Neuronal stem cell (in vitro differentiated cells): ENCODE measurements at regions not wholly inside any gene's neighbourhood (a gene's known extent, or its start where the extent isn't known, plus 50 kb on each side); places are given as distances from the start of the nearest gene placed in this dataset.

ENCODE experiments used
- DNase-seq: peaks from one replicate; pipeline ENCODE4 v3.0.0-alpha.2; 2013; ENCODE audit warnings: low spot score
- H2AFZ ChIP-seq: one replicate; pipeline ENCODE4 v1.6.1; 2013; ENCODE audit warnings: mild to moderate bottlenecking, low read length, inconsistent platforms
- H2AK5ac ChIP-seq: 2 replicates; pipeline ENCODE4 v1.6.1; 2013; ENCODE audit warnings: low read depth, mild to moderate bottlenecking, inconsistent platforms, low read length, moderate library complexity, mixed read lengths
- H2BK120ac ChIP-seq: 2 replicates; pipeline ENCODE4 v1.6.1; 2013; ENCODE audit warnings: low read depth, mild to moderate bottlenecking, inconsistent platforms, low read length, moderate library complexity, mixed read lengths
- H2BK12ac ChIP-seq: one replicate; pipeline ENCODE4 v1.6.1; 2013; ENCODE audit warnings: low read length, inconsistent platforms
- H2BK15ac ChIP-seq: 2 replicates; pipeline ENCODE4 v1.6.1; 2013; ENCODE audit warnings: mild to moderate bottlenecking, low read length, inconsistent platforms, mixed read lengths
- H2BK5ac ChIP-seq: one replicate; pipeline ENCODE4 v1.6.1; 2013; ENCODE audit warnings: inconsistent platforms, mild to moderate bottlenecking, low read length, moderate library complexity
- H3K14ac ChIP-seq: one replicate; pipeline ENCODE4 v1.6.1; 2013; ENCODE audit warnings: low read length, inconsistent platforms
- H3K18ac ChIP-seq: 2 replicates; pipeline ENCODE4 v1.6.1; 2013; ENCODE audit warnings: low read length, inconsistent platforms
- H3K23ac ChIP-seq: 2 replicates; pipeline ENCODE4 v1.6.1; 2013; ENCODE audit warnings: low read depth, mild to moderate bottlenecking, mixed read lengths, low read length, inconsistent platforms; ENCODE audit not compliant: poor library complexity
- H3K27ac ChIP-seq: replicated peaks from 3 replicates; pipeline ENCODE4 v1.5.1; 2013; ENCODE audit warnings: low read length, inconsistent platforms
- H3K27me3 ChIP-seq, 3 experiments: 2 replicates each; pipeline ENCODE4 v1.6.1; 2013; ENCODE audit warnings: low read length in 3 of 3, mild to moderate bottlenecking in 2 of 3, inconsistent platforms in 1 of 3, low read depth in 1 of 3, mixed read lengths in 1 of 3, moderate library complexity in 1 of 3; ENCODE audit not compliant: control insufficient read depth in 3 of 3, insufficient read depth in 3 of 3
- H3K36me3 ChIP-seq, 2 donors: replicated peaks in 1 of 2; 2 replicates each; pipeline ENCODE4 v1.6.1; 2013; ENCODE audit warnings: low read length in 2 of 2; ENCODE audit not compliant: control insufficient read depth in 2 of 2, insufficient read depth in 2 of 2
- H3K4ac ChIP-seq: 2 replicates; pipeline ENCODE4 v1.6.1; 2013; ENCODE audit warnings: inconsistent platforms, mild to moderate bottlenecking, low read length, moderate library complexity
- H3K4me1 ChIP-seq, 2 donors: 1 replicate in 1 of 2; 2 replicates in 1 of 2; pipeline ENCODE4 v1.6.1; 2013; ENCODE audit warnings: low read length in 2 of 2, low read depth in 1 of 2; ENCODE audit not compliant: control insufficient read depth in 2 of 2, insufficient read depth in 1 of 2
- H3K4me2 ChIP-seq: one replicate; pipeline ENCODE4 v1.6.1; 2013; ENCODE audit warnings: mild to moderate bottlenecking, low read length, inconsistent platforms; ENCODE audit not compliant: insufficient read depth, poor library complexity, severe bottlenecking
- H3K4me3 ChIP-seq, 2 donors: 2 replicates each; pipeline ENCODE4 v1.5.1; 2013; ENCODE audit warnings: low read length in 2 of 2, mild to moderate bottlenecking in 2 of 2, inconsistent platforms in 1 of 2, moderate library complexity in 1 of 2
- H3K79me1 ChIP-seq: one replicate; pipeline ENCODE4 v1.6.1; 2013; ENCODE audit warnings: low read depth, mild to moderate bottlenecking, inconsistent platforms, low read length, moderate library complexity
- H3K9ac ChIP-seq: one replicate; pipeline ENCODE4 v1.6.1; 2013; ENCODE audit warnings: mild to moderate bottlenecking, low read depth, low read length, inconsistent platforms; ENCODE audit not compliant: poor library complexity
- H3K9me3 ChIP-seq, 2 donors: replicated peaks in 1 of 2; 2 replicates each; pipeline versions ENCODE3 to v1.6.1; 2013; ENCODE audit warnings: low read length in 2 of 2, mild to moderate bottlenecking in 2 of 2, inconsistent platforms in 1 of 2, low read depth in 1 of 2, mixed read lengths in 1 of 2, moderate library complexity in 1 of 2; ENCODE audit not compliant: control insufficient read depth in 2 of 2, insufficient read depth in 1 of 2
- H4K8ac ChIP-seq: one replicate; pipeline ENCODE4 v1.6.1; 2013; ENCODE audit warnings: low read depth, mild to moderate bottlenecking, inconsistent platforms, low read length, moderate library complexity
- H4K91ac ChIP-seq: one replicate; pipeline ENCODE4 v1.6.1; 2013; ENCODE audit warnings: low read length, low read depth, mild to moderate bottlenecking, inconsistent platforms; ENCODE audit not compliant: poor library complexity
- WGBS, 2 donors: extraction: QIAGEN DNeasy Blood & Tissue Kit; methylation state at CpG; one replicate each; pipeline ENCODE4 v1.1.7; 2013; ENCODE audit warnings: missing lambda C conversion rate in 2 of 2, mixed read lengths in 1 of 2; ENCODE audit not compliant: insufficient read length in 2 of 2, insufficient replicate concordance in 1 of 2; ENCODE audit errors: extremely low coverage in 2 of 2; 5-methylcytosine and 5-hydroxymethylcytosine counted together

DNA sequence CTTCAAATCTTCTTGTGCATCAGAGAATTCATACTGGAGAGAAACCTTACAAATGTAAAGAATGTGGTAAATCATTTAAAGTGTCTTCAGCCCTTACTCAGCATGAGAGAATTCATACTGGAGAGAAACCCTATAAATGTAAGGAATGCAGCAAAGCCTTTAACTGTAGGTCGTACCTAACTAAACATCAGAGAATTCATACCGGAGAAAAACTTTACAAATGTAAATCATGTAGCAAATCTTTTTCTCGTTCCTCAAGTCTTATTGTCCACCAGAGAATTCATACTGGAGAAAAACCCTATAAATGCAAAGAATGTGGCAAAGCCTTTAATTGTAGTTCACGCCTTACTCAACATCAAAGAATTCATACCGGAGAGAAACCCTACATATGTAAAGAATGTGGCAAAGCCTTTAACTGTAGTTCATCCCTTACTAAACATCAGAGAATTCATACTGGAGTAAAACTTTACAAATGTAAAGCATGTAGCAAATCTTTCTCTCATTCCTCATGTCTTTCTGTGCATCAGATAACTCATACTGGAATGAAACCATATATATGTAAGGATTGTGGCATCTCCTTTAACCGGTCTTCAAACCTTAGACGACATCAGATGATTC, 118.5 kb upstream of the ZNF267 start:
- WGBS, 2 donors = no CpG with 5 or more reads among the region's 7 CpGs
- Histone ChIP-seq H3K27me3 (no peaks in the 10 kb centered on the region), H3K4ac (no peak overlapping the region), H3K4me3 (no peak overlapping the region), H3K79me1 (no peaks in the 10 kb centered on the region), H3K9me3 (peaks cover 7 to 92% of the 10 kb centered on the region in 2 donors), H3K14ac (no peak overlapping the region), H2AFZ (no peak overlapping the region), H3K4me2 (no peak overlapping the region), H3K36me3 (peaks cover 2 to 65% of the 10 kb centered on the region in 2 donors), H2BK5ac (no peak overlapping the region), H4K8ac (no peak overlapping the region), H4K91ac (no peak overlapping the region), H3K4me1 (no peaks in the 10 kb centered on the region), H3K27ac (no peak overlapping the region), H2BK120ac (no peak overlapping the region), H2BK12ac (no peak overlapping the region), H3K18ac (no peak overlapping the region), H2BK15ac (no peak overlapping the region), H3K9ac (no peak overlapping the region), H2AK5ac (no peak overlapping the region), H3K23ac (no peak overlapping the region)
- DNase-seq = no peak

DNA sequence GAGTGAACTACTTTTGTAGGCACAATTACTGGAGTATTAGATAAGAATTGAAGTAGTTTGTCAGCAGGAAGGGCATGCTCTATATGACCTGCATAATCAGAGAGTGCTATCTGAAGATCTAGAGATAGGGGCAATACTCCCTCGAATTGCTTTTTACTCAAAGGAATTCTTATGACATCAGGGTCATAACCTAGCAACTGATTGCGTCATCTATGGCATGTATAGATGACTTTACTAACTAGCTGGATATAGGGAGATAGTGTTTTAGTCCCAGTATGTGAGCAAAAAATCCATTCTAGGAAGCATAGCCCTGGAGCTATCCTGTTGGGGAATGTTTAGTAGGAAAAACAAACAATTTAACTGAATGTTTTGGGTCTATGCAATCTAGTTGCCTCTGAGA, 109.5 kb upstream of the ZNF267 start:
- Histone ChIP-seq H3K36me3 (peaks cover 0 to 7% of the 10 kb centered on the region in 2 donors), H3K18ac (no peak overlapping the region), H3K79me1 (no peaks in the 10 kb centered on the region), H3K4me2 (no peak overlapping the region), H4K91ac (no peak overlapping the region), H3K23ac (no peak overlapping the region), H3K4ac (no peak overlapping the region), H3K9me3 (peaks cover 8 to 68% of the 10 kb centered on the region in 2 donors), H2AFZ (no peak overlapping the region), H3K4me1 (no peaks in the 10 kb centered on the region), H2BK15ac (no peak overlapping the region), H2BK120ac (no peak overlapping the region), H2BK5ac (no peak overlapping the region), H3K9ac (no peak overlapping the region), H2BK12ac (no peak overlapping the region), H4K8ac (no peak overlapping the region), H3K14ac (no peak overlapping the region), H3K27ac (no peak overlapping the region), H3K4me3 (no peak overlapping the region), H3K27me3 (no peaks in the 10 kb centered on the region), H2AK5ac (no peak overlapping the region)
- no peak for DNase-seq
- WGBS, 2 donors = no CpG with 5 or more reads among the region's 2 CpGs

DNA sequence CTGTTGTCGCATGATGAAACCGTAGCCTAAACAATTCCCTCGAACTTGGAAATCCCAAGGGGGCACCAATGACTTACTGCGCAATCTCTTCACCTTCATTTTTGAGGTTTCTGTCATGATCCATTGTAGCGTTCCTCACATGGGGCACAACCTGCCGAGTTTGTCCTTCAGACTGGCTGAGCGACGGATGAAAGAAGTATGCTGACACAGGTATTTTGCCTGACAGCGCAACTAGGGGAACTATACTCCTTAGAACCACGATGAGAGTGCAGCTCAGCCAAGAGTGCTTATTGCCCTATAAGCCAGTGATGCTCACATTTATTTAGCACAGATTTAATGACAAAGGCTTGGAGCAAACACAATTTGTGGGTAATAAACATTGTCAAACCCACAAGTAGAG, 106.3 kb upstream of the ZNF267 start:
- no CpG with 5 or more reads among the region's 10 CpGs for WGBS, 2 donors
- no peak overlapping the region for H4K91ac ChIP-seq
- H3K27ac ChIP-seq = no peak overlapping the region
- no peak overlapping the region for H3K4me2 ChIP-seq
- no peak overlapping the region for H3K14ac ChIP-seq
- H3K79me1 ChIP-seq = no peaks in the 10 kb centered on the region
- H3K9me3 ChIP-seq = peaks cover 18 to 61% of the 10 kb centered on the region in 2 donors
- H3K27me3 ChIP-seq = no peaks in the 10 kb centered on the region
- no peak overlapping the region for H2AFZ ChIP-seq
- H2BK12ac ChIP-seq = no peak overlapping the region
- H3K23ac ChIP-seq = no peak overlapping the region
- H3K4ac ChIP-seq = no peak overlapping the region
- H3K9ac ChIP-seq = no peak overlapping the region
- DNase-seq = no peak
- H3K36me3 ChIP-seq = no peaks in the 10 kb centered on the region
- no peak overlapping the region for H4K8ac ChIP-seq
- H2BK15ac ChIP-seq = no peak overlapping the region
- H3K4me1 ChIP-seq = no peaks in the 10 kb centered on the region
- no peak overlapping the region for H2AK5ac ChIP-seq
- no peak overlapping the region for H2BK120ac ChIP-seq
- H2BK5ac ChIP-seq = no peak overlapping the region
- H3K4me3 ChIP-seq = no peak overlapping the region
- no peak overlapping the region for H3K18ac ChIP-seq

DNA sequence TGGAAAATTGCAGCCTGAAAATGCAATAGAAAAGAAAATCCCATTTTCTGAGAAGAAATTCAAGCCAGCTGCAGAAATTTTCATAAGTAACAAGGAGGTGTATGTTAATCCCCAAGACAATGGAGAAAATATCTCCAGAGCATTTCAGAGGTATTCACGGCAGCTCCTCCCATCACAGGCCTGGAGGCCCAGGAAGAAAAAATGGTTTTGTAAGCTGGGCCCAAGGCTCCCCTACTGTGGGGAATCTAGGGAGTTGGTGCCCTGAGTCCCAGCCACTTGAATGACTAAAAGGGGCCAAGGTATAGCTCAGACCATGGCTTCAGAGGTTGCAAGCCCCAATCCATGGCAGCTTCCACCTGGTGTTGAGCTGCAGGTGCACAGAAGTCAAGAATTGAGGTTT, 93.3 kb upstream of the ZNF267 start:
- Histone ChIP-seq H3K14ac (no peak overlapping the region), H3K36me3 (no peaks in the 10 kb centered on the region), H2BK5ac (no peak overlapping the region), H4K91ac (no peak overlapping the region), H3K4me2 (no peak overlapping the region), H3K4me3 (no peak overlapping the region), H4K8ac (no peak overlapping the region), H3K27ac (no peak overlapping the region), H2BK120ac (no peak overlapping the region), H2AK5ac (no peak overlapping the region), H3K27me3 (no peaks in the 10 kb centered on the region), H3K4me1 (no peaks in the 10 kb centered on the region), H3K79me1 (no peaks in the 10 kb centered on the region), H2AFZ (no peak overlapping the region), H2BK15ac (no peak overlapping the region), H3K9me3 (peaks cover 0 to 2% of the 10 kb centered on the region in 2 donors), H3K18ac (no peak overlapping the region), H2BK12ac (no peak overlapping the region), H3K4ac (no peak overlapping the region), H3K23ac (no peak overlapping the region), H3K9ac (no peak overlapping the region)
- no CpG with 5 or more reads among the region's 1 CpG for WGBS, 2 donors
- DNase-seq = no peak
